Renal pelvis (tissue), 1 donor: ENCODE measurements at regions not wholly inside any gene's neighbourhood (a gene's known extent, or its start where the extent isn't known, plus 50 kb on each side); places are given as distances from the start of the nearest gene placed in this dataset.
"Not testable (repeated sequence)": the region's sequence is repeated elsewhere in the genome, so short reads cannot be mapped to it uniquely, and the experiment has no call there.

Source experiments
- DNase-seq: peaks from one replicate; pipeline ENCODE4 v3.0.0-alpha.2; 2013

GRCh38 chr19:13652810-13653590 is 111.3 kb upstream of the MRI1 start:
- DNase-seq, result no peak

DNA sequence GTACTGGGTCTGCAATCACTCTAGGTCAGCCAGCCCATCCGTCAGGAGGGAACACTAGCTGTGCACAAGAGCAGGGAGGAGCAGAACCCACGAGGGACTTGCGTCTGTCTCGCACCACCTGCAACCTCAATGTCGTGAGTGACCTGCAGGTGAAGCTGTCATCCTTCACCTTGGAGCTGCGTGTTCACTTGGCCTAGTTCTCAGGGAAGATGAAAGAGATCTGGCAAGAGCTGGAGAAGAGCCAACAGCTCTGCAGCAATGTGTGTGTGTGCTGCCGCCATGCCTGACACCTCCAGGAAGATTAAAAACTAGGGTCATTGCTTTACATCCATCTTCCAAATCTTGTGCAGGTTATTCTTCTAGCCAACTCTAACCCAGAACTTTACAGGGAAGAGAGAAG is 117.6 kb upstream of the MRI1 start:
- DNase-seq, result no peak

DNA sequence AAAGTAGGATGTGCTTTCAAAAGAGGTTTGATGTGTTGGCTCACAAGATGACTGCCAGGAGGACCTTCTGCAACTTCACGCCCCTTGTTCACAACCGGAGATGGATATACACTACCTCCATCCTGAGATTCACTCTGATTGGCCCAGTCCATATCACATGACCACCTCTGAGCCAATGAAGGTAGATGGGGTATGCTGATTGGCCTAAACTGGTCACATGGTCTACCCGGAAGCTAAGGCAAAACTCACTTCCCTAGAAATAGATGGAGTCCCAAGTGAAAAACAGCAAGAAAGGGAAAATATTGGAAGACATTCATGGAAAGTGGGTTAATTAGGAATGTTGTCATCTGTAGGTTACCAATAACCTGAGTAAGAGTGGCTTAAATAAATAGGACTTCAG is 119.7 kb upstream of the MRI1 start:
- DNase-seq, result no peak

DNA sequence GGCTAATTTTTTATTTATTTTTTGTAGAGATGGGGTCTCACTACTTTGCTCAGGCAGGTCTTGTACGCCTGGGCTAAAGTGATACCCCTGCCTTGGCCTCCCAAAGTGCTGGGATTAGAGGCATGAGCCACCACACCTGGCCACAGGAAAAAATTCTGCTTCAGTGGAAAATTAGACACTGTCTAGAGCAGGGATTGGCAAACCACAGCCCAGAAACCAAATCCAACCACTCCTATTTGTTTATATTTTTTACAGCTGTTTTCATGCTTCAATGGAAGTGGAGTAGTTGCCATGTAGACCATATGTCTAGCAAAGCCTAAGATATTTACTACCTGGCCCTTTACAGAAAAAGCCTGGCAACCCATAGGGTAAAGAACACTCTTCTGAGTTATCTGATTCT is 123.7 kb upstream of the MRI1 start:
- DNase-seq, result no peak

- DNase-seq, result no peak
Observed at GRCh38 chr19:13639342-13639929, 124.9 kb upstream of the MRI1 start.

DNA sequence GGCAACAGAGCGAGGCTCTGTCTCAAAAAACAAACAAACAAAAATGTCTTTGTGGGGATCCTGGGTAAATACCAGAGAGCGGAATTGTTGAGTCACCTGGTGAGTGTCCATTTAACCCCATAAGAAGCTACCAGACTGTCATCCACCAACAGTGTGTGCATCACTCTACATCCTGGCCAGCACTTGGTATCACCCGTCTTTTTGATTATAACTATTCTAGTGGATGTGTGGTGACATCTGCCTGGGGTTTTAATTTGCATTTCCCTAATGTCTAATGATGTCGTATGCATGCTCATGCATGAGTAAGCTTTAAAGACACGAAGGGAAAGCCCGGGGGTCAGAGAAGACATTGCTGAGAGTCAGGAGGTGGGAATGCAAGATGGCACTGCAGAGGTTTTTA is 126.7 kb upstream of the MRI1 start:
- no peak for DNase-seq

DNA sequence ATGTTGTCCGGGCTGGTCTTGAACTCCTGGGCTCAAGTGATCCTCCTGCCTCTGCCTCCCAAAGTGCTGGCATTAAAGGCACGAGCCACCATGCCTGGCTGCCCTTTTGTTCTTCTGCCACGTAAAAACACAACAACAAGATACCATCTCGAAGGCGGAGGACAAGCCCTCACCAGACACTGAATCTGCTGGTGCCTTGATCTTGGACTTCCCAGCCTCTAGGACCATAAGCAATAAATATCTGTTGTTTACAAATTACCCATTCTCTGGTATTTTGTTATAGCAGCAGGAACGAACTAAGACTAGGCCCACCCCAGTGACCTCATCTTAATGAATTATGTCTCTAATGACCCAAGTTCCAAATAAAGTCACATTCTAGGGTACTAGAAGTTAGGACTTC is 128.4 kb upstream of the CACNA1A start:
- DNase-seq, result no peak

GRCh38 chr19:13633522-13633922 is 127.2 kb upstream of the CACNA1A start:
- no peak for DNase-seq

DNA sequence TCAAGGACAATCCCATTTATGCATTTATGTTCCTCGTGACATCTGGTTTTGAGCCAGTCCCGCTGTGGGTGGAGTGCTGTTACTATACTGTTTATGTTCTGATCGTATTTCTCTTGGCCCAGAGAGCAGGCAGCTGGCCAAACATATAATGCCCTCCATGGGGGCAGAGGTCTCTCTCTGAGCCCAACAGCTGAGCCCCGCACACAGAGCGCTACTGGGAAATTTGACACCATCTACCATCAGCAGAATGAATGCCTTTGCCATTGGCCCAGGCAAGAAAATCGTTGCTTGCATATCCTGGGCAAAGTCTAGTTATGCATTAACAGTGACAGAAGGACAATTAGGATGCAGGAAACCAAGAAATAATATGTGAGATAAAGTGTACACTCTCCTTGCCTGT is 126.8 kb upstream of the CACNA1A start:
- peak; percentile 65 for DNase-seq

- not testable (repeated sequence) for DNase-seq
Observed at GRCh38 chr19:13632164-13632563, 125.9 kb upstream of the CACNA1A start.

- no peak for DNase-seq
Observed at GRCh38 chr19:13629687-13630357, 123.5 kb upstream of the CACNA1A start.

DNA sequence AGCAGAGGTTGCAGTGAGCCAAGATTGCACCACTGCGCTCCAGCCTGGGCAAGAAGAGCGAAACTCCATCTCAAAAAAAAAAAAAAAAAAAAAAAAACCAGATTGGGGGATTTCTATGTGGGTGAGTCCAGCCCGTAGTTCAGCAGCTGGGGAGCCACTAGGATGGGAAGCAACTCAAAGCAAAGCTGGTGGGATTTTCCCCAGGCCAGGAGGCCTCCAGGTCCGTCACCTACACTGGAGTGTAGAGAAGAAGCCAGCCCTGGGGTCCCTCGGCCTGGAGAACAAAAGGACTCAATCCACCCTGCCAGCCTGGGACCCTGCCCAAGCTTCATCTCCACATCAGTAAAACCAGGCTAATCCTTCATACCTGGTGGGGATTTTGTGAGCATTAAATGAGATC is 121.3 kb upstream of the CACNA1A start:
- no peak for DNase-seq

DNA sequence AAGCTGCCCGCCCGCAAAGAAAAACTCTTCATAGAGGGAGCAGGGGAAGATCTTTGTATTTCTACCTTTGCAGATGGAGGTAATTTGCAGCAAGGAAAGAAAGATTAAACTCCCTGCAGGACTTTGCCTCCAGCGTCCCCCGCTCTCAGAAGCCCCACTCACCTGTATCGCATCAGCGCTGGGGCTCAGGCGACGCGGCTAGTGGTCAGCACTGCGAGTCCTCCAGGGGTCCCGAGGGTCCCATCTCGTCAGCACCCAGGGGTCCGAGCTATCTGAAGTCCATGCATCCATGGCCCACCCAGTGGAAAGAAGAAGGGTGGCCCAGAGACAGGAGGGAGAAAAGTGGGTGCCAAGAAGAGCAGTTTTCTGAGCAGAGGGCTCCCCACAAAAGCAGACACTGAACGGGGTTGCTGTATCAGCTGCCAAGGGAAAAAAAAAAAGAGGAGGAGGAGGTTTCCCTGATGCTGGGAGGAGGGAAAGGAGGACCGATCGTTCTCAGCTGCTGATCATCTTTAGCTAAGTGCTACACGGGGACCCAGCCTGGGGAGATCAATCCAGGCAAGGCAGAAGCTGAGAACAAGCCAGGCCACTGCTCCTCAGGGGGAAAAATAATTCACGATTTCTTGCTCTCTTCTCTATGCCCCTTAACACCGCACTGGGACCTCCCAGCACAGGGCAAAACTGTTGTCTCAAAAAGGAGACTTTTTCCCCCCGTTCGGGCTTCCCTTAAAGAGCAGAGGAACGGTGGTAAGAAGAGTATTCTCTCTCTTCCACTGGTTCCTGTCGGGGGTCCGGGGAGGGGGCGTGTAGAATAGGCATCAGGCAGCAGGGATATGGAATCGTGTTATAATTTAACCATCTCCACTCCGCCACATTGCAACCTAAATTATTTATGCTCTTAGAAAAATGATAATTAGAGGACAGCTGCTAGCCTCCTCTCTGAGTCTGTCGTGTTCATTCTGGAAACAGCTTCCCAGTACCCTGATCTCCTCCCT is 117.7 kb upstream of the CACNA1A start:
- DNase-seq, result no peak

DNA sequence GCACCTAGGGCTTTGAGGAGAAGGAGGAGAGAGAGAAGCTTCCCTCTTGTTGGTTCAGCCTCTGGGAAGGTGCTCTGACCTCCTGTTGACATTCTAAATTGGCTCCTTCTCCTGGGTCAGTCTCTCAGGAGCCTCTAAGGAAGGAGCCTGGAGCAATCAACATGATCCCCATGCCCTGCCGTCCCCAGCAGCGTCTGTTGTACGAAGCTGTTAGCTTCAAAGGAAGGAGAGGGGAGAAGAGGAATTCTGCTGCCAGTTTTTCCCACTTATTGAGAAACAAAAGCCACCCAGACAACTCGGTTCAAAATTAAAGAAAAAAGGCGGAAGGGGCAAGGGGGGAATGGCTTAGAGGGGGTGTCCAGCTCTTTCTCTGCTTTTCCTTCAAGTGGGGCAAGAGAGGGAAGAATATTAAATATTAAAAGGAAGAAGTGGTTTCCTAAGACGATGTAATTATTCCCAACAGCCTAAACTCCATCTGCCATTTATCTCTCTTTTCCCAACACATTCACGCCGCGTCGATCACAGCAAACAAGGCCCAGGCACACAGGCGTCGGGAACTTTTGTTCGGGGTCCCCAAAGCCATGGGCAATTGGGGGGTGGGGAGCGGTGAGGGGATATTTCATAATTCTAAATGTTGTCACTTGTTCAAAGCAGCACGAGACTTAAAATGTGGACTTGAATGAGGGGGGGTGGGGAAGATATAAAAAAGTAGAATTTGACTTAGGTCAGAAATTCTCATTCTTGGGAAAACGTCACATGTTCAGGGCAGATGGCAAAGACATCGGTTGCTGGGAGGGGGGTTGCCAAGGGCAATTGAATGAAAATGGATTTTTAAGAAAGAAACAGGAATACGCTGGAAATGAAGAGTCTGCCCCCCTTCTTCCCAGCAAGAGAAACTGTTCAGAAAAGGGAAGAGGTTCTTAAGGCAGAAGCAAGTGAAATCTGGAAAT is 116.8 kb upstream of the CACNA1A start:
- DNase-seq, result no peak

- no peak for DNase-seq
Observed at GRCh38 chr19:13621413-13621812, 115.1 kb upstream of the CACNA1A start.

DNA sequence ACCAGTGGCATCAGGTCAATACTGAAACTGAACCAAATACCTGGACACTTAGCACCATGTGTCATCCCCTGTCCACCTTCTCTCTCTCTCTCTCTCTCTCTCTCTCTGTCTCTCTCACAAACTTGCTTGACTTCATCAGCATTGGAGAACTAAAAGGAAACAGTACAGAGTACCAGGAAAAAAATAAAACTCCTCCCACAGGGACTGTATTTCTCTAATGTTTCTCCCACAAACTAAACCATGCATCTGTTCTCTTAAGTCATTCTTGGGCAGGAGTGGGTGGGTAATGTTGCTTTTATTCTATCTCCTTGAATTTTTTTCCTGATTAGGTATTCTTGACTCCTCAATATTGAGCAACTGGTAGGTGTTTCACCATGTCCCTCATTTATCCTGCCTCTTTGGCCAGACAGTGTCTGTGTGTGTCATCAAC is 112.9 kb upstream of the CACNA1A start:
- no peak for DNase-seq

- no peak for DNase-seq
Observed at GRCh38 chr19:13615890-13616289, 109.6 kb upstream of the CACNA1A start.

DNA sequence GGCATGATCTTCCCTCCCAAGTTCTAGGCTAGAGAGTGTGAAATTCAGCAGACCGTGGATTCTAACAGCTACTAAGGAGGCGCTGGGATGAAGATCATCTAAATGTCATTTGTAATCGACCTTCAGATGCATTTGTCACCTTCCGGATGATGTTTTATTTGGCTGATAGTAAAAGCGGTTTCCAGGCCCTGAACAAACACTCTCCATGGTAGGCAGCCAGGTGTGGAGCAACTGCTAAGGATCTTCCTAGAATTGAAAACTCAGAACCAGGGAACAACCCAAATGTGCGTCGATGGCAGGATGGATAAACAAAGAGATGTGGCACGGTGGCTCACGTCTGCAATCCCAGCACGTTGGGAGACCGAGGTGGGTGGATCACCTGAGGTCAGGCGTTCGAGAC is 107.2 kb upstream of the CACNA1A start:
- no peak for DNase-seq

DNA sequence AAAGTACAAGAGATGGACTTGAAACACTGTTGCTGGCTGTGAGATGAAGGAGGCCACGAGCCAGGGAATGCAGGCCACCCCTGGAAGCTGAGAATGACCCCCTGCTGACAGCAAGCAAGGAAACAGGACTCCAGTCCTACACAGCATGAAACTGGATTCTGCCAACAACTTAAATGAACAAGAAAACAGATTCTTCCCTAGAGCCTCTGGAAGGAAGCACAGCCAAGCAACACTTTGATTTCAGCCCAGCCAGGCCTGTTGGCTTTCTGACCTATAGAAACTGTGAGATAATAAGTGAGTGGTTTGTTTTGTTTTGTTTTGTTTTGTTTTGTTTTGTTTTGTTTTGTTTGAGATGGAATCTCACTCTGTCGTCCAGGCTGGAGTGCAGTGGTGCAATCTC is 105.3 kb upstream of the CACNA1A start:
- DNase-seq, result no peak

DNA sequence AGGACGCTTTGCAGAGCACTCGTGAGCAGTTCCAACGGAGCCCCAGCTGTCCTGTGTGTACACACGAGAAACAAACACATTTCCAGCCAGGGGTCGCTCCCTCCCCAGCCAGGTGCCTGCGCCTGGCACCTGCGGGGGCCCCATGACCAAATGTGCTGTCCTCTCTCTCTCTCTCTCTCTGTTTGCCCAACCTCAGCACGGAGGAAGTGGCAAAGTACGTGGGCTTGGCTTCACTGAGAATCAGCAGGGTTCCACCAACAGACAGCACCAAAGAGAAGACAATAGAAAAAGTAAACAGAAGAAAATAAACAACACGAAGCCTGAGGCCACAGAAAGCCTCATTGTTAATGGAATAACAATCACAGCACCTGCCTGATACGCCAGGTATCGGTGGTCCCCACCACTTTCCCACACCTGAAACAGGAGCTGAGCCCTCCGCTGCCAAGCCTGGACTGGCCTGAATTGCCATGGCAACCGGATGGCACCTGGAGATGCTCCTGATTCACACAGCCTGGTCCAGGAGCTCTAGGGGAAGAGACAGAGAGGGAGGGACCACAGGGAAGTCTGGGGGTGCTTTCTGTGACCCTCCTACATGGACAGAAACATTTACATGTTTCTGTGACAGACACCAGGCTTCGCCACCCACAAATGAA is 103.9 kb upstream of the CACNA1A start:
- DNase-seq, result no peak
